PFSK-1 (cell line): ENCODE measurements at regions not wholly inside any gene's neighbourhood (a gene's known extent, or its start where the extent isn't known, plus 50 kb on each side); places are given as distances from the start of the nearest gene placed in this dataset.

Source experiments
- FOXP2 ChIP-seq: optimal IDR thresholded peaks from 2 replicates; pipeline ENCODE3; 2011; ENCODE audit warnings: borderline replicate concordance, control low read depth, inconsistent platforms; ENCODE audit not compliant: insufficient read depth; ENCODE audit errors: extremely low read length, extremely low read depth
- POLR2AphosphoS5 ChIP-seq: IDR thresholded peaks from 2 replicates; pipeline ENCODE4 v1.6.1; 2012; ENCODE audit warnings: low read depth, mild to moderate bottlenecking, control low read depth, low read length, moderate library complexity
- REST ChIP-seq, 2 experiments: IDR thresholded peaks; 2 replicates each; pipeline versions ENCODE4 v1.6.1 to v1.8.0; 2011 to 2012; ENCODE audit warnings: low read depth in 2 of 2, low read length in 2 of 2, control low read depth in 1 of 2, inconsistent platforms in 1 of 2, mild to moderate bottlenecking in 1 of 2, moderate library complexity in 1 of 2; ENCODE audit not compliant: insufficient read depth in 1 of 2
- SIN3A ChIP-seq: IDR thresholded peaks from 2 replicates; pipeline ENCODE4 v1.6.1; 2012; ENCODE audit warnings: mild to moderate bottlenecking, low read length, moderate library complexity, borderline replicate concordance; ENCODE audit not compliant: insufficient read depth
- TAF1 ChIP-seq: IDR thresholded peaks from 2 replicates; pipeline ENCODE4 v1.6.1; 2012; ENCODE audit warnings: low read length, control low read depth, borderline replicate concordance; ENCODE audit not compliant: insufficient read depth

- TF ChIP-seq TAF1 (no peak), FOXP2 (no peak), POLR2AphosphoS5 (no peak), REST (IDR thresholded peaks at IDR 0.05; ENCODE audit: insufficient read depth in 1 of 2, low read depth in 2 of 2, low read length in 2 of 2) (no peak), SIN3A (no peak)
Measured at GRCh38 chr2:163077241-163077640, 238.7 kb upstream of the KCNH7 start.
